ENCODE measurements at regions not wholly inside any gene's neighbourhood (a gene's known extent, or its start where the extent isn't known, plus 50 kb on each side); places are given as distances from the start of the nearest gene placed in this dataset.

GRCh38 chr1:60655679-60656355 lies 426.5 kb upstream of the NFIA start:
- Histone ChIP-seq H3K18ac (ENCODE audit: extremely low read depth, low read length) (no peak overlapping the region), H3K4me3 (ENCODE audit: extremely low read depth in 1 of 4, insufficient read depth in 2 of 4, low read depth in 3 of 4, low read length in 4 of 4) (no peak overlapping the region), H3K79me1 (ENCODE audit: low read depth, low read length) (no peaks in the 10 kb centered on the region), H3K4me1 (replicated peaks in 1 of 4; ENCODE audit: control insufficient read depth in 3 of 4, insufficient read depth in 4 of 4, low read length in 3 of 4) (no peaks in the 10 kb centered on the region), H2BK12ac (ENCODE audit: low read depth, low read length) (no peak overlapping the region), H3K23me2 (ENCODE audit: low read depth, low read length) (no peaks in the 10 kb centered on the region), H4K5ac (ENCODE audit: insufficient read length, low read depth, low read length) (no peak overlapping the region), H3K27me3 (replicated peaks in 1 of 4; ENCODE audit: control insufficient read depth in 3 of 4, extremely low read depth in 1 of 4, insufficient read depth in 3 of 4, low read length in 3 of 4) (no peaks in the 10 kb centered on the region), H4K20me1 (replicated peaks in 1 of 2; ENCODE audit: control insufficient read depth in 1 of 2, insufficient read depth in 2 of 2, low read length in 2 of 2) (no peaks in the 10 kb centered on the region), H3K56ac (replicated peaks; ENCODE audit: insufficient read length, low read depth, low read length) (no peak overlapping the region), H4K8ac (ENCODE audit: extremely low read depth, insufficient read depth, low read length) (no peak overlapping the region), H3K9me3 (ENCODE audit: insufficient read depth in 2 of 2, low read depth in 1 of 2, low read length in 1 of 2) (no peaks in the 10 kb centered on the region), H2BK15ac (ENCODE audit: low read length) (no peak overlapping the region), H4K91ac (replicated peaks; ENCODE audit: insufficient read length, low read length) (no peak overlapping the region), H2AFZ (ENCODE audit: low read length) (no peak overlapping the region), H3K36me3 (ENCODE audit: control insufficient read depth in 2 of 4, insufficient read depth in 4 of 4, low read length in 3 of 4) (no peaks in the 10 kb centered on the region), H3K79me2 (ENCODE audit: control insufficient read depth in 1 of 2, insufficient read depth in 2 of 2, low read length in 2 of 2) (no peaks in the 10 kb centered on the region), H2BK20ac (ENCODE audit: low read length) (no peak overlapping the region), H2BK5ac (ENCODE audit: low read depth, low read length) (no peak overlapping the region), H3K27ac (ENCODE audit: low read depth, low read length) (no peak overlapping the region), H3K14ac (ENCODE audit: insufficient read length) (no peak overlapping the region), H3K23ac (ENCODE audit: insufficient read length) (no peak overlapping the region), H3K4me2 (ENCODE audit: insufficient read depth in 1 of 2, low read depth in 2 of 2, low read length in 2 of 2) (no peak overlapping the region), H2AK5ac (ENCODE audit: low read depth, low read length) (no peak overlapping the region), H2BK120ac (replicated peaks; ENCODE audit: low read depth, low read length) (no peak overlapping the region), H3K9ac (replicated peaks in 1 of 4; ENCODE audit: extremely low read depth in 1 of 4, low read depth in 3 of 4, low read length in 3 of 4) (no peak overlapping the region), H3K4ac (replicated peaks; ENCODE audit: insufficient read length, low read depth, low read length) (no peak overlapping the region)
- CTCF ChIA-PET (ENCODE audit: partially characterized antibody): no interaction called here
- 76% methylated on average over 2 of the region's 2 CpGs; no CpG with 5 or more reads in 1 of the 2 experiments for WGBS, 2 experiments (ENCODE audit: extremely low coverage in 1 of 2, insufficient coverage in 1 of 2, insufficient read length in 1 of 2, insufficient replicate concordance in 2 of 2, low coverage in 1 of 2, low lambda C conversion rate in 2 of 2, missing lambda C conversion rate in 1 of 2)
- POLR2A ChIA-PET (ENCODE audit: partially characterized antibody): no interaction called here
- FAIRE-seq: no peak
- no peak for DNase-seq (ENCODE audit: low read depth in 1 of 2, low spot score in 2 of 2)
- TF ChIP-seq KDM1A (IDR thresholded peaks at IDR 0.05; ENCODE audit: borderline replicate concordance, low read length) (no peak), POU5F1 (IDR thresholded peaks at IDR 0.05; ENCODE audit: low read depth, low read length) (no peak), SP1 (IDR thresholded peaks at IDR 0.05; ENCODE audit: low read depth, low read length) (no peak), BCL11A (IDR thresholded peaks at IDR 0.05; ENCODE audit: low read depth in 2 of 2, low read length in 2 of 2) (no peak), SAP30 (IDR thresholded peaks at IDR 0.05; ENCODE audit: insufficient read depth, insufficient replicate concordance, low read length) (no peak), YY1 (IDR thresholded peaks at IDR 0.05; ENCODE audit: low read depth, low read length) (no peak), ATF2 (IDR thresholded peaks at IDR 0.05; ENCODE audit: low read length) (no peak), NRF1 (IDR thresholded peaks at IDR 0.05; ENCODE audit: low read depth, low read length) (no peak), RAD21 (IDR thresholded peaks at IDR 0.05 in 1 of 2, conservative IDR thresholded peaks at IDR 0.05 in 1 of 2; ENCODE audit: low read depth in 2 of 2, low read length in 2 of 2) (no peak), EGR1 (IDR thresholded peaks at IDR 0.05; ENCODE audit: borderline replicate concordance, low read depth, low read length) (no peak), PHF8 (conservative IDR thresholded peaks at IDR 0.05; ENCODE audit: low read depth, low read length) (no peak), SP4 (IDR thresholded peaks at IDR 0.05; ENCODE audit: low read length) (no peak), POLR2A (IDR thresholded peaks at IDR 0.05; ENCODE audit: control extremely low read depth in 1 of 2, low read depth in 2 of 2, low read length in 2 of 2) (no peak)
